Muscle of back (tissue), 3 donors: ENCODE measurements at regions not wholly inside any gene's neighbourhood (a gene's known extent, or its start where the extent isn't known, plus 50 kb on each side); places are given as distances from the start of the nearest gene placed in this dataset.
A peak's percentile ranks its signal among the peaks of the same experiment; 100 is the strongest.
"Not testable (repeated sequence)": the region's sequence is repeated elsewhere in the genome, so short reads cannot be mapped to it uniquely, and the experiment has no call there.

Experiments
- DNase-seq, 3 donors: peaks; one replicate each; pipeline versions ENCODE4 v3.0.0 to v3.0.0-alpha.2; 2013

DNA sequence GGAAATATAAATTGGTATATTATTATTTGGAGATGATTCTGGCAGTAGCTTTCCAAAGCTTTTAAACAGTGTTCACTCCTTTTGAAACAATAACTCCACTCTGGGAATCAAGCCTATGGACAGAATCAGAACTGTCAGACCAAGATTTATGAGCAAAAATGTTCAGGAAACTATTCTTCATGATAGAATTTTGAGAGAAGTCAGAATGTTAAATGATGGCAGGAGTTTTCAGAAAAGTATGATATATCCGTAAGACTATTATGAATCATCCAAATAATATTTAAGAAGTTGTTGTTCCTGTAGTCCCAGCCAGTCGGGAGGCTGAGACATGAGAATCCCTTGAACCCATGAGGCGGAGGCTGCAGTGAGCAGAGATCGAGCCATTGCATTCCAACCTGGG lies 50.5 kb upstream of the ADGRG2 start:
- DNase-seq: no peak

DNA sequence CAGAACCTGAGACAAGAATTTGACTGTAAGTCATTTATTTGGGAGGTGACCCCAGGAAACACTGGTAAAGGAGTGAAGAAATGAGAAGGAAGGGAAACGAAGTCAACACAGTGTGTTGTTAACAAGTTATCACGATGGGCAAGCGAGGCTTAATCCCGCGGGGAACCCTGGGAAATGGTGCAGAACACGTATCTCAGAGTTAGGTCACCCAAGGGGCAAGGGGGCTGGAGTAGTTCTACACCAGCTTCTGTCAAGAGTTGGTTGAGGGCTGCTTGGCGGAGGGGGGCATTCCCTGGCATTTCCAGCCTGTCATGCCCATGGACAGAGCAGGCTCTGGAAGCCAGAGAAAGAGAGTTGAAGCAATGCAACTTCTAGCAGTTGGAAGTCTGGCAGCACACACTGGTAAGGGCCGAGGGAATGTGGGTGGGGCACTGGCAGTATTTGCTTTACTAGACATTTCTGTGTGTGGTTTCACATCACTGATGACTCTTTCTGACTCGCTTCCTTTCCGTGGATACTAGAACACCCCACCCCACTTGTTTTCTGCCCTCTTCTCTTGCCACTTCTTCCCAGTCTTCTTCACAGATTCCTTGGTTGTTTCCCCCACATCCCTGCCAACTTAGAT lies 52.2 kb upstream of the ADGRG2 start:
- peak in 1 of 3 donors; percentile 20 for DNase-seq

DNA sequence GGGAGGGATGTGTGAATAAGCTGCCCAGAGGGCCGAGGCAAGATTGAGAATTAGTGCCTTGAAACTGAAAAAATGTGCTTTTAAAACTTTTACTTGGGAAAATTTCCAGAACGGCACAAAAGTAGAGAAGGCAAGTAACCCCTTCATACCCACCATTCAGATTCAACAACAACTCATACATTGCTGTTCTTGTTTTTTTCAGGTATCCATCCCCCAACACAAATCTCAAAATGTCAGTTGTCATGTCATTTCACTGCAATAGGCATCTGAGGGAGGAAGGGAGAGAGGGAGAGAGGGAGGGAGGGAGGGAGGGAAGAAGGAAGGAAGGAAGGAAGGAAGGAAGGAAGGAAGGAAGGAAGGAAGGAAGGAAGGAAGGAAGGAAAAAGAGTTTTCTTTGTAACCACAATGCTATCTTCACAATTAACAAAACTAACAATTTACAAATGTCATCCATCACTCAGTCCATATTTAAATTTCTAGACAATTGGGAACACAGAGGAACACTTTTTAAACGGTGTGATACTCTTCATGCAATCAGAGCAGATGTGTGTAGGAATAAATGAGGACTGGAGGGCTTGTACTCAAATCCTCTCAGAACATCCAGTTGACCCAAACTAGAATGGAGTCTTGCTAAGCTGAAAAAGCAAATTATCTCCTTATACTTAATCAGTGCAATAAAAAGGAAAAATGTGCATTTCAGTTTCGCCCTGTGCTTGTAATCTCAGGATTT lies 54.8 kb upstream of the ADGRG2 start:
- DNase-seq: no peak

DNA sequence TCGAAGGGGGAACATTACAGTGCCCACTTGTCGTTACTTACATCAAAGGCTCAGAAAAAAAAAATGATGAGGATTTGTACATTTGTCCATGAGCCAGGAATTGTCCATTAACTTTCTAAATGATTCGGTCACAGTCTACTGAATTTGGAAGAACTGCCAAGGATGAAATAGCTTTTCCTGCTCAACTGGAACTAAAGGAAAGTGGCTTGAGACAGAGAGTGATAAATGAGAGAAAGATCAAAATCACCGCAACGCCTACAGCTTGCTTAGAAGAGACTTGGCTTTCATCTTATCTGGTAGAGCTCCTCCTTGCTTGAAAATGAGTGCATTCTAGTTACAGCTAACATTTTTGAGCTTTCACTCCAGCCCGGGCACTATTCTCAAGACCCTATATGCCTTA lies 55.5 kb upstream of the ADGRG2 start:
- DNase-seq: no peak

DNA sequence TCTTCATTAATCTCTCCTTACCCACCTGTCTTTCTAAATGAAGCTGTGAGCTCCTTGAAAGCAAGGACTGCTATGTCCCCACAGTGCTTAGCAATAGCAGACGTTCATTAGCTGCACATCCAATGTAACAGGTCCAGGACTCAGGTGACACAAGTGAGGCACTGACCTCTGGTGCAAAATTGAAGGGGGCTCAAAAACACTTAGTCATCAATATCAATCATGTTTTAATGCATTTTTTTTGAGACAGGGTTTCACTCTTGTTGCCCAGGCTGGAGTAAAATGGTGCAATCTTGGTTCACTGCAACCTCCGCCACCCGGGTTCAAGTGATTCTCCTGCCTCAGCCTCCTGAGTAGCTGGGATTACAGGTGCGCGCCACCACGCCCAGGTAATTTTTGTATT lies 56.1 kb upstream of the ADGRG2 start:
- DNase-seq: no peak

DNA sequence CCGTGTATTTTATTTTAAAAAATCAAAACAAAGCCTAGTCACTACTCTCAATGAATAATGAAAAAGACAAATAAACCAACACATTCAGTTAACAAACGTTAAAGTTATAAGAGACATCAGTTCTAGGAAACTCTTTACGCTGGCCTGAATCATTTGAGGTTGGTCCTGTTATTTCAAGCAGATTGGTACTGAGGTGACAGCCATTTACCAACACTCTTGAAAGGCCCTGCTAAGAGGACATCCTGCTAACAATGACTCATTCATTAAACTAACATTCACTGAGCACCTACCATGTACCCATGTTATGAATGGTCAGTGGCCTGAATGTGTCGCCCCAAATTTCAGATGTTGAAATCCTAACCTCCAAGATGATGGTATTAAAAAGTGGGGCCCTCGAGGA lies 57.1 kb upstream of the ADGRG2 start:
- DNase-seq: no peak

DNA sequence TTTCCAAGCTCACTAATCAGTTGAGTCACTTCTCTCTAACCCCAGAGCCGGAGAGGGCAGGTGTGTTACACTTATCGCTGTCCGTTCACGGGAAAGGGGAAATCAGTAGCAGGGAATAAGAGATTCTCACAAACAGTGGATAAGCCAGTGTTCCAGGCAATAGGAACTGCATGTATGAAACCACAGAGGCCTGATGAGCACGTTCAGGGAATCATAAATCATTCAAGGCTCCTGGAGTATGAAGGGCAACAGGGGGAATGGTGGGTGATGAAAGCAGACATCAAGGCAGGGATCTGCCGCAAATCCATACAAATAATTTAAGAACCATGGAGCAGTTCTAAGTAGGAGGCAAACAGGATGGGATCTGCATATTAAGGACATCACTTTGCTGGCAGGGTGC lies 59.1 kb upstream of the ADGRG2 start:
- no peak for DNase-seq

DNA sequence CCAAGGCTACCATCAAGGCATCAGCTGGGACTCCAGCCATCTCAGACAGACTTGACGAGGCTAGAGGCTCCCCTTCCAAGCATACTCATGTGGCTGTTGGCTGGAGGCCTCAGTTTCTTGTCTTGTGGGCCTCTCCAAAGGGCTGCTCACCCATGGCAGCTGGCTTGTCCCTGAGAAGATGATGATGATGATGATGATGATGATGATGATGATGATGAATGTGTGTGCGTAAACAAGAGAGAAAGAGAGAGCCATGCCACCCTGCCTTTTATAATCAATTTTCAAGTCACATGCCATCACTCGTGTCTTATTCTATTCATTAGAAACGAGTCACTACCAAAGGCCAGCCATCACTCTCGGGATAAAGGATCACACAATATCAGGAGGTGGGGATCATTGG lies 60.5 kb upstream of the ADGRG2 start:
- DNase-seq: no peak

DNA sequence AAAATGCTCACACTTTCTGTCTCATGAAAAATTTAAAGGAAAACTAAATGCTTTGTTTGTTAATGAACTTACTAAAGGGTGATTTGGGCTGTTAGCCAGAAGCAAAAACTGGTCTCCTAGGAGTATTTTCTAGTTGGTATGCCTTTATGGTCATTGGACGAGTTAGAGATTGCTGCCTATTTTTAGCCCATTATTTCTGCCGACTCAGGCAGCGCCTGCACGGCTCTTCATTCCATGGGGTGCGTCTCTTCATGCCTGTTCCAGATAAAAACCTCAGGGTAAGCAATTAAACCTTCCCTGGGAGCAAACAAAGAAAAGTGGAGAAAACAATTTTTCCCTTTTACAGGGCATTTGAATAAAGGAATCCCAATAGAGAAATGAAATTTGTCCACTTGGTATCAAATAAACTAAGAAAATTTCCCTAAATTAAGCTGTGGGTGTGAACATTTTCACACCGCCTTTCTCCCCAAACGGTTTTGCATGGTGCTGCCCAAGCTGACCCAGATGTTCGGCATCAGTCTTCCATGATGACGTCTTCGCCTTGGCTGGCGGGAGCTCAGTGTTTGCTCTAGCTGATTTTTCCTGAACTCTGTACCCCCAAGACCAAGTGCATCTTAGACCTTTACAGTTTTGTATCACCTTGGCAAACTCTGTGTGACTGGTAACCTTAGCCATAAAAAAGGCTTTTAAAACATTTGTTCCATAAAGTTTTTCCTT lies 61.7 kb upstream of the ADGRG2 start:
- DNase-seq: no peak

DNA sequence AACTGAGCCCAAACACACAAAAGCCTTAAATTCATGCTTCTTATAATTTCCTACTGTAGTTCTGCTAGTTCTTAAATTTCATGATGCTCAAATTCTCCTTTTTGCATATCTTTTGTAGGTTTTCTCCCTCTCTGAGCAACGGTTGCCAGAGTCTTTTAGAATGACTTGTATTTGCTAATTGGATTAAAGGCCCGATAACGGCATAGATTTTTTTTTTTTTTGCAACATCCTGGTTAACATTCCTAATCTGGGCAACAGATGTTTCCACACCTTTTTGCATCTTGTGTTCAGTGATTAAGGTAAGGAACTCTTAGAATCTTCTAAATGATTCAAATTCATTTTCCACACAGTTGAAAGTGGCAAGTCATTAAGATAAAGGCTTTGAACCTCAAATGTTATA lies 66.3 kb upstream of the ADGRG2 start:
- DNase-seq: no peak

DNA sequence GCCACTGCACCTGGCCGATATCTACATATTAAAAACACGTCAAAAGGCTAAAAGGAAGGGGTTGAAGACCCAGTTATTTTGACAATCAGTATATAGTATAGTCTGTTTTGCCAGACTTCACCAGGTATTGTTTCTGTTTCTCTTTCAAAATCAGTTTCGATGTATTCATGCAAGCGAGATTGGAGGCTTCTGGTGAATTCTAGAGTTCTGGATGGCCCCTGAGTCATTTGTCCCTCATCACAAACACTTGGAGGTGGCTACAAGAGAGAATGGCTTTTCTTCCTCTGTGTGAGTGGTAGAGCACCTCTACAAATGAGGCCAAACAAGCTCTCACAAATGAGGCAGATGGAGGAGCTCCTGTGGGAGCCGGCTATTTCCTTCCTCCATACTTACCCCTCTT lies 68.6 kb upstream of the ADGRG2 start:
- no peak for DNase-seq

DNA sequence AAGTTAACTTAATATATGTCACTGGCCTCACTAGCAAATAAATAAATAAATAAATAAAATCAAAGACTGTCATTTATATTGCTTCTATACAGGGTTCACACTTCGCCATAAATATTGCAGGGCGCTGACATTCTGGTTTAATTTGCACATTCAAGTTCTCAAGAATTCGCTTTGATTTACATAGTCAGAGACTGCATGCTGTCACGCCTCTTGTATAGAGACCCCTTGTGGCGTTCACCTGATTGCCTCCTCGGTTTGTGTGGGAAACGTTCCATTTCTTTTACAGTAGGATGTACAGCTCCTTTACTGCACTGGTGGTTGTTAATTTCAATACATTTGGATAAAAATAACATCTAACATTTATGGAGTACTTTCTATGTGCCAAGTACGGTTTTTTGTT lies 71.3 kb upstream of the ADGRG2 start:
- no peak for DNase-seq

DNA sequence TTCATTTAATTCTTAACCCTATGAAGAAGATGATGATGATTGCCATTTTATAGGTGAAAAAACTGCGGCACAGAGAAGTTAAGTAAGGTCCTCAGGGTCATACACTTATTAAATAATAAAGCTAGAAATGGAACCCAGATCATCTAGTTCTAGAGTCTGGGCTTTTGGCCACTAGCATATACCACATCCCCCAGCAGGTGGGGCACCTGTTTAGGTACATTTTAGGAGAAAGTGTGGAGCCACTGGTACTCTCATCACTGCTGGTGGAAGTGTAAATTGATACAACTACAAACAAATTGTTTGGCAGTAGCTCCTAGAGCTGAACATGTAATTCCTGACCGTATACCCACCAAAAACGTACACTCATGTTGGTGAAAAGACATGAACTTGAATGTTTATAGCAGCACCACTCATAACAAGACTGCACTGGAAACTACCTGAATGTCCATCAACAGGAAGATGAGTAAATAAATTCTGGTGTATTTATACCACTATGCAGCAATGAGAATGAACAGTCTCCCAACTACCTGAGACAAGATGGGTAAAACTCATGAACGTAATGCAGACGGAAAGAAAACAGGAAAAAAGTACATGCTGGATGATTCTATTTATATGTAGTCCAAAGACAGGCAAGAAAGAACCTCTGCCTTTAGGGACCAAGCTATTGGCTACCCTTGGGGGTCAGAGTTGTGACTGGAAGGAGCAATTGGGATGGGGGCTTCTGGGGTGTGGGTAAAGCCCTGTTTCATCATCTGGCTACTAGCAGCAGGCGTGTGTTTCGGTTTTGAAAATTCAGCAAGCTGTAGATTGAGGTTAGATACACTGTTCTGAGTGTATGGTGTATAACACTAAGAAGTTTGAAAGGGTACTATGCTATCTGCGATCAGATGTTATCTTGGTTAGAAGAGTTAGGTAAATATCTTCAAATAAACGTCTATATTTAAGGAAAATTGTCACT lies 72.3 kb upstream of the ADGRG2 start:
- no peak for DNase-seq

DNA sequence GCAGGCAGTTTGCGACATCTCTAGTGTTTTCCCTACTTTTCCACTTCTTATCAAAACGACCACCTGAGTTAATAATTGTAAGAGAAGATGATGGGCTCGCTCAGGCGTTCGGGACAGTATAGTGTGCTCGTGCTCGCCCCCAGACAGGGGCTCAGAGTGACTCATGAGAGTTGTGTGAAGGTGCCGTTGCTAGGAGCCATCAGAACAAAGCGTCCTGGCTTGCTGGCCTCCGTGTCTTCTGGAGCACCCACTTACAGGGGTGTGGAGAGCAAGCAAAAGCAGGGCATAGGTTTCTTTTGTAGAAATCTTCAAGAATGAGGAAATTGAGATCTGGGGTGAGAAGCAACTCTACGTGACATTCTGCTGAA lies 73.0 kb upstream of the ADGRG2 start:
- DNase-seq: no peak

DNA sequence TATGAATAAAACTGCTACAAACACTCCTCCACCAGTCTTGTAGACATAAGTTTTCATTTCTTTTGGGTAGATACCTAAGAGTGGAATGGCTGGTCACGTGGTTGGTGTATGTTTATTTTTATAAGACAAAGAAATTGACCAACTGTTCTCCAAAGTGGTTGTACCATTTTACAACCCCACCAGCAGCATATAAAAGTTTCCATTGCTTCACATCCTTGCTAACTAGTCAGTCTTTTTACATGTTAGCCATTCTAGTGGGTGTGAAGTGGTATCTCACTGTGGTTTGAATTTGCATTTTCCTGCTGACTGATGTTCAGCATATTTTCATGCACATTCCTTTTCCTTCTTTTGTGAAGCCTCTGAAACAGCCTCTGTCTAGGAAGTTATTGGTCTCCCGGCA lies 76.2 kb upstream of the ADGRG2 start:
- DNase-seq: no peak

DNA sequence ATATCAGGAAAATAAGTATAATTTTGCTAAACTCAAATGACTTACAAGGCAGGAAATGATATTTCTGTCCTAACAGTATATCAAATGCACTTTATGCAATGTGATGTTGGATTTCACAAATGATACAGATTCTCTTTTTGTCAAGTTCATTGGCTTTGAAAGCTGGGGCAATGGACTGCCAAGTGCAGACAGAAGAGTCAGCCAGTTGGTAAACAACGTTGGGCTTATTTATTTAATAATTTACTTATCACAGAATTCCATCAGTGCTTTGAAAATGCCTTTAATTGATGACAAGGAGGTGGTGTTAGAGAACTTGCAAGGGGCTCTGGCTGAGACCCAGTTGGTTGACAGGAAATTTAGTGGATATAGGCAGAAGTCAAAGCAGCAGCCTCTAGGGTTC lies 79.9 kb upstream of the ADGRG2 start:
- DNase-seq: no peak

DNA sequence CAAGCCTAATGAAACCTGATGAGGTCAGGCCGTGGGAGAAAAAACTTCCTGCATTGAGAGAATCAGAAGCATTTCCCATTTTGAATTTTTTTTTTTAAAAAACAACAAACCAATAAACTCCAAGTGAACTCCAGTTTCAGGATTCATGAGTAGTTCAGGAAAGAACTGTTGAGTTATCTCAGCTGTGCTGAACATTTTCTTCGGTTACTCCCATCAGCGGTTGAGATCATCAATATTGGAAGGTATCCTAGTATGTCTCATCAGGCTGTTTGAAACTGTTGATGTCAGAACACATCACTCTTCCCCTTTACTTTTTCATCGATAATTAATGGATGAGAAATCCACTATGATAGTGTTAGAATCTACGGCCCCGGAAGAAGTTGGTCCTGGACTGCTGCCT lies 82.4 kb upstream of the ADGRG2 start:
- peak in 2 of 3 donors; percentile 9 to 32 for DNase-seq

DNA sequence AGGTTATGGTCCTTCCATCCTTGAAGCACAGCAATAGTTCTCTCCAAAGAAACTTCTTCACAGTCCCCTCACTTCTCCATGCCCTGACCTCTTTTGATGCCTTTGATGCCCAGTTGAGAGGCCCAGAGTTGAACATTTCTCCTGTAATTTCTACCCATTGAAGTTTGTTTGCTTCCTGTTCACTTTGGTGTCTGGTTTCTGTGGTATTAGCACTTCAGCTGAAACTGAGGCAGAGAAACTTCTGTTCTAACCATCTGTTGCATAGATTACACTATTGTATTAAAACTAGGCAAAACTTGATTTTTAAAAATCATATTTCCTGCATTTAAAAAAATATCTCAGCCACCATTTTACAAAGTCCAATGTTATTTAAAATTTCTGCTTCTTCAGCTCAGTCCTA lies 89.8 kb upstream of the ADGRG2 start:
- DNase-seq: no peak

DNA sequence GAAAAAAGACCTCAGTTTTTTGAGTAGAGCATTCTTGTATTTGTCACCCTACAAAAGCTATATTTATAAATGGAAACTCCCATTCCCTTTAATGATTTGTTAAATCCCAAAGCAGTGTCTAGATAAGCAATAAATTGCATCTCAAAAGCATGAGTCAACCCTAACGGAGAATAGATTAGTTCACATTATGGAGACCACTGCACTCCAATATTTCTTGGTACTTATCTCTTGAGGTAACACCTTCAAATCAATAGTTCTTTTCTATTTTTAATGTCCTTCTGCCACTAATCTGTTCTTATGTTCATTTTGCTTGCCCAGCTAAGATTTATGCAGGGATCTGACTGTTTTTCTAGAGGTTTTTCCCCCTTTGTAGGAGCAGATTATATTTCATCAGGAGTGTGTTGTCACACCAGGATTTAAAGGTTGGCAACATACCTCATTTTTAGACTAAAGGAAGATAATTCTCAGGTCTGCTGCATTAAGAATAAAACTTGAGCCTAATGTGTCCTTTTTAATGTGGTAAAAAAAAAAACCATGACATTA lies 91.4 kb upstream of the ADGRG2 start:
- DNase-seq: no peak

DNA sequence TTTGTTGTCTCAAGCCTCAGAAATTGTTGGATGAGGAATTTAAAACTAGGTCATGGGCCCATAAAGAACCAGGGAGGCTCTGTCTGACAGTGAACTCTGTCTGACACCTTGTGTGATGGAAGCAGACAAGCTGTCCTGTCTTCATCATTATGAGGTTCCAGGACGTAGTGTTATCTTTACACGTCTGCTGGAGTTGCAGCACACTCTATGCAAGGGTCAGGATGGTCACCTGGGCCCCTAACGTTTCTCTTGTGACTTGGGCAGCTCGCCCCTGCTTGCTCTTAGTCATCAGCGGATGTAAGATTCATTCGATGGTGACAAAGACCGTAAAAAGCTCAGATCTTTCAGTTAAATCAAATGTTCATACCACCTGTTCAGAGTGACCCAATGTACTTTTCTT lies 92.0 kb upstream of the ADGRG2 start:
- no peak for DNase-seq

DNA sequence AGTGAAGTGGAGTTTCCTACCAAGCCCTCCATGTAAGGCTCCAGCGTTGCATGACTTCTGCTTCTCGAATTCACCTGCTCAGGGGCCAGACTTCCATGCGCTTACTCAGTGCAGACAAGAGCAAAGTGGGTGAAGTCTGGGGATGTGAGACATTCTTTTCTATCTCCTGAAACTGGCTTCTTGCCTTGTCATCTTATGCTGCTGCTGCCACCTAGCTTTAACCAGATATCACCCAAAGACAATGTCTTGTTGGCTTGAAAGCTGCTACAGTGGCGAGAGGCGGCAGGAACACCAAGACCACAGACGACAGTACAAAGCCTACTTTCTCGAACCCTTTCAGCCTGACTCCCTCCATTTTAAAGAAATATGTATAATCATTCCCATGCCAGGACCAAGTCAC lies 103.6 kb upstream of the ADGRG2 start:
- no peak for DNase-seq

DNA sequence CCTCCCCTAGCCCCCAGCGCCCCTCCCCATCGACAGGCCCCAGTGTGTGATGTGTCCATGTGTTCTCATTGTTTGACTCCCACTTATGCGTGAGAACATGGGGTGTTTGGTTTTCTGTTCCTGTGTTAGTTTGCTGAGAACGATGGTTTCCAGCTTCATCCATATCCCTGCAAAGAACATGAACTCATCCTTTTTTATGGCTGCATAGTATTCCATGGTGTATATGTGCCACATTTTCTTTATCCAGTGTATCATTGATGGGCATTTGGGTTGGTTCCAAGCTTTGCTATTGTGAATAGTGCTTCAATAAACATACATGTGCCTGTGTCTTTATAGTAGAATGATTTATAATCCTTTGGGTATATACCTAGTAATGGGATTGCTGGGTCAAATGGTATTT lies 107.6 kb upstream of the ADGRG2 start:
- not testable (repeated sequence) for DNase-seq
